Activated CD4-positive, alpha-beta T cell treated with anti-CD3 and anti-CD28 coated beads, Interleukin-2, amount 50 U/mL, for 16 hours (primary cell): ENCODE measurements at regions not wholly inside any gene's neighbourhood (a gene's known extent, or its start where the extent isn't known, plus 50 kb on each side); places are given as distances from the start of the nearest gene placed in this dataset.

Experiments used
- DNase-seq: peaks from one replicate; pipeline ENCODE4 v3.0.0-alpha.2; 2020

- DNase-seq, result no peak
Observed at GRCh38 chr7:85773116-85773728, 586.4 kb upstream of the SEMA3D start.

DNA sequence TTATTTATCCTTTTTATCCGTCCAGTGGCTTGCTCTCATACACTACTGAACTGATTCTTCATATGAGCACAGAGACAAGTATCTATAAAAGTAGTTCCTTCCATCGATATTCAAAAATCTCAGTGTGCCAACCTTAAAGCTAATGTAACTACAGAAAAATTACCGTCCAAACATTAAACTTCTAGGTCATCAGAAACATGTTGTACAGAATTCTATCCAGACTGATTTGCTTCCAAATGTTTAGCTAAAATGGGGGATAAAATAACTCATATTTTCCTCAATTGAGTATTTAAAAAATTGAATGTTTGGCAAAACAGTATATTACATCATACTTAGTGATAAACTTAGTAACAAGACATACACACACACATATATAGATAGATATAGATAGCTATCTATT lies 584.7 kb upstream of the SEMA3D start:
- no peak for DNase-seq

- no peak for DNase-seq
Observed at GRCh38 chr7:85770332-85770731, 583.5 kb upstream of the SEMA3D start.

DNA sequence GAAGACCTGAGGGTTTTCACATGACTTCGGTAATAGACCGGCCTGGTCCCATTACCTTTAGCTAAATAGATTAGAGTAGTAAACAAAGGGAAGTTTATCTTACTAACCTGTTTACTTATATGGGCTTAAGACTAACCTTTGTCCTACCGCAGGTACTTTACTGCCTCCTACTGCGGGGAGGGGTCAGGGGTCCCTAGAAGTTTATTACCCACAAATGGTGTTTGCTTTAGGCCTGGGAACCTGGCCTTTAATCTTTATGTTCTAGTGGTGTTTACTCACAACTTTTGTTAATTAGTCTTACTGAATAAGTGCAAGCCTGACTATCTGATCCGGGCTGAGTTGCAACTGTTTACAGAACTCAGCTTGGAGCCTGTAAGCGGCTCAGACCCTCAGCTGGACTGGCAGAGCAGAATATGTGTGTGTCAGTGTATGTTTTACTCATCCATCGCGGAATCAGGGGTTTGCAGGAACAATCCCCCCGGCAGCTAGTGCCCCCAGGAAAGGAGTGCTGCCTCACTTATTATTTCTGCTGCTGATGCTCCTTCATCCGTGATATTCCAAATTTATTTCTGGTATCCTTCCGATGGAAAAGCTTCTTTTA lies 578.9 kb upstream of the SEMA3D start:
- DNase-seq, result no peak

GRCh38 chr7:85764034-85764433 lies 577.2 kb upstream of the SEMA3D start:
- no peak for DNase-seq

- no peak for DNase-seq
Observed at GRCh38 chr7:85757348-85757747, 570.5 kb upstream of the SEMA3D start.

DNA sequence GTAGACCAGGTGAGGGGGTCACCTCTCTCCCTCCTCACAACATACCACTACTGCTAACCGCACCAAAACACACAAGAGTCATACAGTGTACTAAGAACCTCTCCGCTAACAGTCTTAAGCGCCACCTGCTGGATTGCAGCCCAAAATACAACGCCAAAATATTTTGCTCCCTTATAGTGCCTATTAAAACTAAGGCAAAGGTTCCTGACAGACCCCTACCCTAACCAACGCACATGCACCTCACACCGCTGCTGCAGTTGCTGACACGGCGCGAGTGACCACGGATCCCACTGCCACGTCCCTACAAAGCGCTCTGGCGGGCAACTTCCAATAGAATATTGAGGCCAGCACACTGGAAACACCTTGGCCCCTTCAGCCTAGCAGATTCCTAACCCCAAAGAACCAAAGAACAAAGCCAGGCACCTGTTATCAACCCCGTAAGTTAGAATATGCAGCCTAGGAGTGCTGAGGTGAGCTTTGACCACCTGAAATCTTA lies 563.6 kb upstream of the SEMA3D start:
- DNase-seq, result peak; percentile 27

DNA sequence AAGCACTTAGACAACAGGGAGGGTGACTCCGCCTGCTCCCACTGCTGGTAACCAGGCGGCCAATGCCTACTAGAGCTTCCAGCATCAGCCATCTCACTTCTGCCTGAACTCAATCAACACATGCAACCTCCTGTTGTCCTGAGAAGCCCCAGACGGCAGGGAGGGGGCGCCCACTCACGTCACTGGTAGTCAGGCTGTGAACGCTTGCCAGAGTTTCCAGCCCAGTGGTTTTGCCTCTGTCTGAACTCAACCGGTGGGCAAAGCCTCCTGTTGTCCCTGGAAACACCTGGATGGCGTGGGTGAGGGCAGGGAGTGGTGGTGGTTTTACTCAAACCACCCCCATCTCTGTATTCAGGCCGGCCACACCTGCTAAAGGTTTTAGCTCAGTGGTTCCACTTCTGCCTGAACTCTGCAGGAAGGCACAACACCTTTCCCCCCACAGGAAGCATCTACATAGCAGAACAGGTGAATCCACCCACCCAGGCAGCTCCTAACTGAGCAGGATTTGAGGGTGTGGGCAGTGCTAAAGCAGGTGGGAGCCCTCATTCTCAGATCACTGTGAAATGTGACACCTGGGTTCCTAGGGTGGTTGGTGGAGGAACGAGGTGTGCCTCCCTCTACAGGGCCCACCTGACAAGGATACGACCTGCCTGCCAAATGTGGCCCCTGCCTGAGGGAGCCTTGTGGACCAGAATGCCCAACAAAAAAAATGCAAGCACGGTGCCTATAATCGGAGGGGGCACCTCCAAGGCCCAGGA lies 563.0 kb upstream of the SEMA3D start:
- no peak for DNase-seq

- no peak for DNase-seq
Observed at GRCh38 chr7:85748861-85749260, 562.0 kb upstream of the SEMA3D start.

DNA sequence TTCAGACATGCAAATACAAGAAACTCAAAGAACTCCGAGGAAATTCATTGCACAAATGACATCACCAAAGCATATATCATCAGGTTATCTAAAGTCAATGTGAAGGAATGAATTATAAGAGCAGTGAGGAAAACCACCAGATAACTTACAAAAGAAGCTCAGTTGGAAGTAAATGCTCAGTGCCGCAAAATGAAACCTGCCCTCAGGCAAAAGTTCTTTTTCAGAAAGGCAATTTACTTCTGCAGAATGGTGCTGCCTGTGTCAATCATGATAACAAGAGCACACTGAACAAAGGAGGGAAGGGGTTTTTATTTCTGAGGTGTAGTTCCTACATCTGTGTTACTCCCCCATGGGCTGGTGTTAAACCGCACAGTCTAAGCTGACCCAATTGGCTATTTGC lies 550.6 kb upstream of the SEMA3D start:
- DNase-seq, result no peak

DNA sequence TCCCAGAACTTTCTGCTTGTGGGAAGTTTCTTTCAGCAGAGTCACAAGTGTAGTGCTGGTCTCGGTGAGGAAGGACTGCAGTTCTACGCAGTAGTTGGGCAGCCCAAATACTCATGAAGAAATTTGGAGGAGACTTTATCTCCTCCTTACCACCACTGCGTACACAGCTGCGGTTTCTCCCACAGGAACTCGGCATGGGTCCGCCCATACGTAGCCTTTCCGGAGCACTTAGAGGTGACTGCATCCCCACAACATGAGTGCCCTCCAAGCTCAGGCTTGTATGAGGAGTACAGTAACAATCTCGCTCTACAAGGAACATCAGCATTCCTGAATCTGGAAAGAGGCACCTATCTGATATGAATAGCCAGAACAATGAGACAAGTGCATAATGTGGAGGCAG lies 549.2 kb upstream of the SEMA3D start:
- DNase-seq, result no peak

- DNase-seq, result no peak
Observed at GRCh38 chr7:85734823-85735222, 548.0 kb upstream of the SEMA3D start.

DNA sequence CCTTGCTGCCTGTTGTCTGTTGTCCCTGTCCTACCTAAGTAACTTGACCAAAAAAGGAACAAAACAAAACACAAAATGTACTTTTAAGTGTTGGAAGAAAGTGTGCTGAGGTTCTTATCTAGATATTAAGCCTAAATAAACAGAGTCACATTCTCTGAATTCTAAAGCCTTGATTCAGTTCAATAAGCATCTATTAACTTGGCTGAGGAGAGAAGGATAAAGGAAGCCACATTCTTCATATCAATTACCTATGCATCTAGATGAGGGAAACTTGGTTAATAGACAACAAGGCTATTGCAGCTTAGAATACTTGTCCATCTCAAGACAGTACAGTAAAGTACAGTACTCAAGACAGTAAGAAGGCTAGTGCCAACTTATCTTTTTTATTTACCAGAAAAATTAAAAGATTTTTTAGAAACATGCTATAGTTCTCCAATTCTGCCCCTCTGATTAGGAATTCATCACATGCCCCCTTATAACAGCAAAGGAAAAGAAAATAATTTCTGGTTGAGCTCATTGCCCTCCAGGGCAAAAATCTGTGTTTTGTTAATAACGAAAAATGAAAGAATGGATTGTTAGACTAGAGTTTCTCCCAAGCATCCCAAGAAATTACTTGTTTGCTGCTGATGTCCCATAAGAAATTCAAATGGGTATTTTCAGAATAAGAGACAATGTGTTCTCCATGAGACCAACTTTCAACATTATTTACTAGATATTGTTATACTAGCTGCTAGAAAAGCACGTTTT lies 546.5 kb upstream of the SEMA3D start:
- DNase-seq, result no peak

DNA sequence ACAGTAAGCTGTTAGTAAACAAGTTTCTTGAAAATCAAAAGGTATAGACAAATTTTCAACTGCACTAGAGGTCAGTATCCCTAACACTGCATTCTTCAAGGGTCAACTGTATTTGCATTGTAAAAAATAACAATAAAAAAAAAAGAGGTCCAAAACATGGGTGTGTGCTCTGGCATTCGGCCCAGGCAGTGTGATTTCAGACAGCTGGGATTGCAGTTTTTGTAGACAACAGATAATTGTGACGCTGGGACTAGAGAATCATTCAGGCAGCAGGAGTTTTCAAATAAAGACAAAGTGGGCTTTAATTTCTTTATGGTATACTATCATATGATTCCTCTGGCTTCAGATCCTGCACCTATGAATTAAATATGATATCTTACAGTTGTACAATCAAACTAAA lies 543.2 kb upstream of the SEMA3D start:
- DNase-seq, result no peak

GRCh38 chr7:85725026-85725425 lies 538.2 kb upstream of the SEMA3D start:
- no peak for DNase-seq

DNA sequence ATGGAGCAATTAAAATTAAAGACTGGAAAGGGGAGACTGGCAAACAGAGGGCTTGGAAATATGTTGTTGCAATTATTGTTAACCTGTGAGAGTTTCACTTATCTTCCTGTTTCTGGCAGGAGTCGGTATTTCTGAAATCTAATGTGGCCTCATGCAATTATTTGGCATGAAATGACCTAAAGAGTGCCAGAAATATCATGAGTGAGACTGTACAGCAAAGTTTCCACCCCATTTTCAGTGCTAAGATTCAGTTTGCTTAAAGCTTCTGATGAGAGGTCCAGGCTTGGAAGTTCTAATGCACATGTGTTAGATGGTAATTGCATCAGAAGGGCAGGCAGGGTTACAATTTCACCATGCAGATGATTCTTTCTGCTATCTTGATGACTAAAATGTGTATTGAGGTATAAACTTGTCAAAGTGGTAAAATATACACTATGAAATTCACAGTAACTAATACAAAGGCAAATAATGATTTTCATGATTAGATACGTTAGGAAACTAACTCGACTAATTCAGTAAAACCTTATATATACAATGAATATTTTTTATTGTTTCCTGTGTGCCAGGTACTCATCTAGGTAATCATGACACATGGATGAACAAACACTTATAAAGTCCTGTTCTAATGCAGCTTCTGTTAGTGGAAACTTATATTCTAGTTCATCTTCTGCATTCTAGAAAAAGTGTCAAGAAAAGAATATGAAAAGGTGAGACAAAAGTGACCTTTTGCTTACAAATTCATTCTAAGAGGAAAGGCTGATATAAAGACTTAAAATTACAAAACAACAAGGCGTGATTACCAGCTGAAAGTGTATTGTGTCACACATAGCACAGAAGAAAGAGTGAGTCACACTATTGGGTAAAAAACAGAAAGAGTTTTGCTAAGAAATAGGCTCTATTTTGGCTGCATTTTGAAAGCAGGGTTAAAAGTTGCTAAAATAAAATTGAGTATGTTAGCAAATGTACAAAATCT lies 533.4 kb upstream of the SEMA3D start:
- DNase-seq, result no peak

GRCh38 chr7:85716353-85716752 lies 529.5 kb upstream of the SEMA3D start:
- DNase-seq, result no peak

GRCh38 chr7:85714951-85715350 lies 528.1 kb upstream of the SEMA3D start:
- no peak for DNase-seq

DNA sequence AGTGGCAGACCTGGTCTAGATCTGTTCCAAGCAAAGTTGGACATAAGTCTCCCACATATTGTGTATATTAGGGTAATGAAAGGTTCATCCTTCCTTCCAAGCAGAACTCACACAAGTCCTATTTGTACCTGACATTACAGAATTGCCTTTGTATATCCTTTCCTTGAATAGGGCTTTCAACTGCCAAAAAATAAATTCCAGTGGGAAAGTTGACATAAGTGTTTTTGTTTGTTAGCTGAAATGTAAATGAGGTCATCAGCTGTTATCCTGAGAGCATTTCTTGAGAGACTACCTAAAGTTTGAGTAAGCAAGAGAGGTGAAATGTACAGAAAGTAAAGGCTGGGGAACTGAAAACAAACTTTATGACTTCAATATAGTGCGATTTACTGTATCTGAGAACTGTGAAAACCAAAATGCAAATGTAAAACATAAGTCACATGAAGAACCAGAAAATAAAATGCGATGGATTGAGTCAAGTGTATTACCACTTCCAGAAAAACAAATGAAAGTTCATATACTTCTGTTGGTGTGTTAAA lies 527.3 kb upstream of the SEMA3D start:
- no peak for DNase-seq

DNA sequence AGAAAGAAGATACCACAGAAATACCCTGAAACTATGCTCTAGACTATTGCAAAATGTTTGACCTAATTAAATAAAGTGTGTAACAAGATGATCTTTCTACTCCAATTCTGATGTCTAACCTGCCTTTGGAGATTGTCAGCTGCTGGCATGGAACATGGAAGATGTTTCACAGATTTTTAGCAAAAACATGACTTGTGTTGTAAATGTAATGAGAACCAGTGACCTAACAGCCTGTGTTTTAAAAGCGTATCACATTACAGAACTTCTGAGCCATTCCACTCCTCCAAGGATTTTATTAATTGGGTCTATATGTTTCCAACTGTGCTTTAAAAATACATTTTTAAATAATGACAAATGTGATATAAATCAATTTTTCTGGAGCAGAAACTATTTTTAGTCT lies 526.3 kb upstream of the SEMA3D start:
- DNase-seq, result no peak

- DNase-seq, result no peak
Observed at GRCh38 chr7:85711894-85712293, 525.0 kb upstream of the SEMA3D start.

DNA sequence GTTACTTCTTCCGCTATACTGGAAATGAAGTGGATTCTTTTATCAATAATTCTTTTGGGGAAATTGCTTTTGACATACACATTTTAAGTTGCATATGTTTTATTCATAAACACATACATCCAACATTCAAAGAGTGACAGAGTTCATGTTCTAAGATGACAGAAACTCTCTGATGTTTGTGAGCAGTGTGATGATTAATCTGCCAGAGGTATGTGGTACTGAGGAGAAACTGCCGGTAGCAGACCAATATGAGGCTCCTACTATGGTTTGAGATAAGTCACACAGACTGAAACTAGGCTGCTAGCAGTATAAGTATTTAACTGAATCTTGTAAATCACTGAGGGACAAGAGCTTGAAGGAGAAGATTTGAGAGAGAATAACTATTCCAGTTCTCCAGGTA lies 524.1 kb upstream of the SEMA3D start:
- no peak for DNase-seq
